Spleen (tissue), 7 donors: ENCODE measurements at regions not wholly inside any gene's neighbourhood (a gene's known extent, or its start where the extent isn't known, plus 50 kb on each side); places are given as distances from the start of the nearest gene placed in this dataset.
"Not testable (repeated sequence)": the region's sequence is repeated elsewhere in the genome, so short reads cannot be mapped to it uniquely, and the experiment has no call there.

Experiments
- CTCF ChIP-seq, 11 experiments: fragments of 200-600 bp in 7 of 11; fragments of 450-650 bp in 4 of 11; sonication (generic) in 4 of 11; IDR thresholded peaks in 8 of 11; conservative IDR thresholded peaks in 3 of 11; 1 replicate in 7 of 11; 2 replicates in 4 of 11; pipeline versions ENCODE4 v1.4.0 to v1.8.0; 2016 to 2021; ENCODE audit warnings: antibody characterized with exemption in 11 of 11, inconsistent platforms in 4 of 11, mild to moderate bottlenecking in 1 of 11
- POLR2A ChIP-seq, 3 donors: fragments of 450-650 bp; IDR thresholded peaks; one replicate each; pipeline ENCODE4 v1.5.1; 2017; ENCODE audit warnings: antibody characterized with exemption in 3 of 3, mild to moderate bottlenecking in 1 of 3
- POLR2AphosphoS5 ChIP-seq, 3 donors: sonication (generic); formaldehyde crosslinking; IDR thresholded peaks; one replicate each; pipeline ENCODE4 v1.5.1; 2017; ENCODE audit warnings: antibody characterized with exemption in 3 of 3
- donor health status: DM: no; HTN: no; CAD: no; lungs with moderate emphysema.
- donor health status: DM: no; HTN: no; CAD: no.
- donor health status: DM: no; HTN: no; CAD: no.

DNA sequence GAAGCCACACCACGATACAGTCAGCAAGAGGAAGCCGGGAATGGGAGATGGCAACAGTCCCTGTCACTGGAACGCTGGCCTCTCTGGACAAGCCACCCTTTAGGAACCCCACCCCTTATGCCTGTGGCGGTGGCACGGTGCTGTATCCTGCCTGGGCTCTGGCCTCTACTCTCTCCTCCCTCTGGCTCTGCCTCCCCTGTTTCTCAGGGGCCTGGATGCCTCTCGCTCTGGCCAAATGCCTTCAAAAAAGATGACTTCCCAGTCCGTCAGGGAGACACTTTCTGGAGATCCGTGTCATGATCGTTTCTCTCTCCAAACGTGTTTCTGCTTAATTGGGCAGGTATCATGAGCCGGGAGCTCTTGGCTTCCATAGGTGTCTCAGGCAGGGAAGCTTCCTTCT lies 99.1 kb upstream of the FOXD4L5 start:
- TF ChIP-seq CTCF (IDR thresholded peaks at IDR 0.05 in 8 of 11, conservative IDR thresholded peaks at IDR 0.05 in 3 of 11); POLR2A (IDR thresholded peaks at IDR 0.05); POLR2AphosphoS5 (IDR thresholded peaks at IDR 0.05): not testable (repeated sequence)
